ENCODE measurements at regions not wholly inside any gene's neighbourhood (a gene's known extent, or its start where the extent isn't known, plus 50 kb on each side); places are given as distances from the start of the nearest gene placed in this dataset.

GRCh38 chr2:41968182-41968578 is 79.6 kb upstream of the PKDCC start:
- H3K4me3 ChIP-seq (ENCODE audit: low read depth, poor library complexity, severe bottlenecking), result no peak overlapping the region
- no peak for TF ChIP-seq POLR2A (IDR thresholded peaks at IDR 0.05)
- TF ChIP-seq CTCF (IDR thresholded peaks at IDR 0.05), result no peak
- intact Hi-C loops (cut with DNase I; ENCODE audit: low total_unique reads), result no loop called here
- DNase-seq (ENCODE audit: low spot score in 2 of 2), result no peak
- WGBS, 2 donors, result 49 to 55% methylated on average over 2 of the region's 2 CpGs

- TF ChIP-seq CTCF (IDR thresholded peaks at IDR 0.05) (no peak), POLR2A (IDR thresholded peaks at IDR 0.05) (no peak)
- WGBS, 2 donors, result 60 to 75% methylated on average over 8 of the region's 8 CpGs
- no peak for DNase-seq (ENCODE audit: low spot score in 2 of 2)
- intact Hi-C loops (cut with DNase I; ENCODE audit: low total_unique reads), result no loop called here
- no peak overlapping the region for H3K4me3 ChIP-seq (ENCODE audit: low read depth, poor library complexity, severe bottlenecking)
These were observed 76.7 kb upstream of the PKDCC start for GRCh38 chr2:41970988-41971660.

GRCh38 chr2:41972179-41972578 is 75.6 kb upstream of the PKDCC start:
- H3K4me3 ChIP-seq (ENCODE audit: low read depth, poor library complexity, severe bottlenecking), result no peak overlapping the region
- intact Hi-C loops (cut with DNase I; ENCODE audit: low total_unique reads), result no loop called here
- TF ChIP-seq CTCF (IDR thresholded peaks at IDR 0.05), result no peak
- TF ChIP-seq POLR2A (IDR thresholded peaks at IDR 0.05), result no peak
- 99 to 100% methylated on average over 2 of the region's 2 CpGs for WGBS, 2 donors
- no peak for DNase-seq (ENCODE audit: low spot score in 2 of 2)

- TF ChIP-seq CTCF (IDR thresholded peaks at IDR 0.05) (no peak), POLR2A (IDR thresholded peaks at IDR 0.05) (no peak)
- no peak for DNase-seq (ENCODE audit: low spot score in 2 of 2)
- intact Hi-C loops (cut with DNase I; ENCODE audit: low total_unique reads), result no loop called here
These were observed 75.0 kb upstream of the PKDCC start for GRCh38 chr2:41972819-41973218.

GRCh38 chr2:41973871-41974270 is 74.0 kb upstream of the PKDCC start:
- intact Hi-C loops (cut with DNase I; ENCODE audit: low total_unique reads), result no loop called here
- no peak overlapping the region for H3K4me3 ChIP-seq (ENCODE audit: low read depth, poor library complexity, severe bottlenecking)
- TF ChIP-seq POLR2A (IDR thresholded peaks at IDR 0.05), result no peak
- TF ChIP-seq CTCF (IDR thresholded peaks at IDR 0.05), result no peak
- DNase-seq (ENCODE audit: low spot score in 2 of 2), result no peak
- WGBS, 2 donors, result 77 to 83% methylated on average over 4 of the region's 4 CpGs

More at GRCh38 chr2:41972819-41973218, 75.0 kb upstream of the PKDCC start:
- 88 to 92% methylated on average over 8 of the region's 8 CpGs for WGBS, 2 donors
- H3K4me3 ChIP-seq (ENCODE audit: low read depth, poor library complexity, severe bottlenecking), result no peak overlapping the region

- intact Hi-C loops (cut with DNase I; ENCODE audit: low total_unique reads), result no loop called here
These were observed 66.4 kb upstream of the PKDCC start for GRCh38 chr2:41981417-41981816.

More at GRCh38 chr2:41981417-41981816, 66.4 kb upstream of the PKDCC start:
- TF ChIP-seq CTCF (IDR thresholded peaks at IDR 0.05), result no peak
- no peak for TF ChIP-seq POLR2A (IDR thresholded peaks at IDR 0.05)
- WGBS, 2 donors, result 45 to 67% methylated on average over 1 of the region's 1 CpG
- H3K4me3 ChIP-seq (ENCODE audit: low read depth, poor library complexity, severe bottlenecking), result no peak overlapping the region
- DNase-seq (ENCODE audit: low spot score in 2 of 2), result no peak
